Activated CD4-positive, alpha-beta T cell treated with anti-CD3 and anti-CD28 coated beads, Interleukin-2, Interleukin-4, amounts not matched to agents 100 ng/mL and 50 ng/mL, durations not matched to agents 16 hours and 8 hours (primary cell): ENCODE measurements at regions not wholly inside any gene's neighbourhood (a gene's known extent, or its start where the extent isn't known, plus 50 kb on each side); places are given as distances from the start of the nearest gene placed in this dataset.

Experiments
- DNase-seq: peaks from one replicate; pipeline ENCODE4 v3.0.0-alpha.2; 2020; ENCODE audit warnings: low spot score

DNA sequence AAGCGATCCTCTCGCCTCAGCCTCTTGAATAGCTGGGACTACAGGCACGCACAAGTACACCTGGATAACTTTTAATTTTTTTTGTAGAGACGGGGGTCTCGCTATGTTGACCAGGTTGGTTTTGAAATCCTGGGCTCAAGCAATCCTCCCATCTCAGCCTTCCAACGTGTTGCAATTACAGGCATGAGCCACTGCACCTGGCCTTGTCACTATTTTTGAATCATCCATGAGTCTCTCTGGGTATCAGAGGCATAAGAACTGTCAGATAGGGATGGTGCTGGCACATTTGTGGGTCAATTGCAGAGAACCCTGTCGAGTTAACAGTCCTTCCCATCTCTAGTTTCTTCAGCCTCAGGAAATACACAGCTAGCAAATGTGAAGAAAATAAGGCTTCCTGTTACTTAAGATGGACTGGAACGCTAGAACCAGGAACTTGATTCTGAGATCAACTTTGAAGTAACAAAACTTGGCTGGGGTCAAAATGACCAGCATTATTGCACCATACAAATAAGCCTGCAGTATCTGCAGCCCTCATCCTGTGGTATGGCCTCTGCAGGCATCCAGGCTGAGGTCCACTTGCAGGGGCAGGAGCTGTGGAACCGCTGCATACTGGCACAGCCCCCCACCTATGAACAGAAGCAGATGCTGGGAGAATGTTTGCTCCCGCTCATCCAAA is 124.3 kb upstream of the GADD45A start:
- DNase-seq: no peak

DNA sequence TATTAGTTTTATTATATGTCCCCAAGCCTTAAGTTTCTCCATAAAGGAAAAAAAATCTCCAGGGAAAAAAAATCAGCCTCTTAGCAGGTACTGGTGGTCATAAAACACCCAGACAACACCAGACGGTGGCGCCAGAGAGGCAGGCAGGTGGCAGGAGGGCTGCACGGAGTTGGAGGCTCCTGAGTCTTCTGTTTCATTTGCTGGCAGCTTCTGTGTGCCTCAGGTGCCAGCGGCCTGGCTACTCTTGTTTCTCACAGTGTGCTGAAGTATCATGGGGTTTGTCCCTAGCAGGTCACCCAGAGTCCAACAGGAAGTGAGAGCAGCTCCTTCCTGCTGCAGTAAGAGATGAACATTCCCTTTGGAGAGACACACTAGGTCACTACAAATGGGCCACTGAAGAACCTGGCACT is 123.3 kb upstream of the GADD45A start:
- DNase-seq: peak; percentile 85

DNA sequence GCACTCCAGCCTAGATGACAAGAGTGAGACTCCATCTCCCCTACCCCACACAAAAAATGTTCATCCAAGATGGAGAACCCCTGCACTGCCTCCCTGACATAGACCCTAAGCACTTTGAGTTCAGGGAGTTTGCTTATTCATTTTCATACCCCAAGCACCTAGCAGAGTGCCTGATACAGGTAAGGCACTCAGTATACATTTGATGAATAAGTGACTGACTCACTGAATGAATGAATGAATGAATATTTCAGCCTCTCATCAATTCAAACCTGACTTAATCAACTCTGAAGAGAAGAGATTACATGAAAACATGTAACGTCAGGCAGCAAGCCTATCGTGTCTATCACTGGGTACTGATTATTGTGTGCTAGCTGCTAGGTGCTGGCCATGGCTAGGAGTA is 121.3 kb upstream of the GADD45A start:
- DNase-seq: no peak

DNA sequence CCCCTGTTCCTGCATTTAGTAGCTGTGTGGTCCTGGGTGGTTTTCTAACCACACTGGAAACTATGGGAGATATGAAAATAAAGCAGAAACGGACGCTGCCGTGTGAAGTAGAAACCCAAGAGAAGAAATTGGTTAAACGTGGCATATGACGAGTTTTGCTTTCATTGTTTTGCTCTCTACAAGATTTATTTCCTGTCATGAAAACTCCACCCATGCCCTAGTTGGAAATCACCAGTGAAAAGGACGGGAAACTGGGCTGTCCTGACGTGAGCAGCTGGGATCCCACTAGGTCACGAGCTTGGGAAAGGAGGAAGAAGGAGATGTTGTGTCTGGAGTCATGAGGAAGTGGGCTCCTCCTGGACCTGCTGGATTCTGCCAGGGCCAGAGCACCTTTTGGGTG is 120.8 kb upstream of the GADD45A start:
- no peak for DNase-seq

DNA sequence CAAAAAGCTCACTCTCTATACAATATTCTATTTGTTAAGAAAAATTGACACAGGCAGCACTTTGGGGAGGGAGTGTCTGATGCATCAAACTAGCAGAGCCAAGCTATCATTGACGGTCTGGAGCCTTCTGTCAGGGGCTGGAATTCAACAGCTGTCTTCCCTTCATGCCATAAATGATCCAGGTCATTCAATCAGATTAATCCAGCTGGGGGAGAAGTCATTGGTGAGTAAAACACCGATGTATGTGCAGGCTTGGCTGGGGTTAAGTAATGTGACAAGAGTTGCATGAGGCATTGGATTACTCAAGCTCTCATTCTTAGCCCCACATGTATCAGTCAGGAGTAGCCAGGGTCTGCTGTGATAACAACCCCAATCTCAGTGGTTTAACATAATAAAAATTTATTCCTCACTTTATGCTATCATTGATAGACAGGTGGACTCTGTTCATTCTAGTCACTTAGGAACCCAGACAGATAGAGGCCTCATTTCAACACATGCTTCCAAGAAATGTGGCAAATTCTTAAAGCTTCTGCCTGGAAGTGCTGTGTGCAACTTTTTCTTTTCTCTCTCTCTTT is 118.1 kb upstream of the GADD45A start:
- no peak for DNase-seq

DNA sequence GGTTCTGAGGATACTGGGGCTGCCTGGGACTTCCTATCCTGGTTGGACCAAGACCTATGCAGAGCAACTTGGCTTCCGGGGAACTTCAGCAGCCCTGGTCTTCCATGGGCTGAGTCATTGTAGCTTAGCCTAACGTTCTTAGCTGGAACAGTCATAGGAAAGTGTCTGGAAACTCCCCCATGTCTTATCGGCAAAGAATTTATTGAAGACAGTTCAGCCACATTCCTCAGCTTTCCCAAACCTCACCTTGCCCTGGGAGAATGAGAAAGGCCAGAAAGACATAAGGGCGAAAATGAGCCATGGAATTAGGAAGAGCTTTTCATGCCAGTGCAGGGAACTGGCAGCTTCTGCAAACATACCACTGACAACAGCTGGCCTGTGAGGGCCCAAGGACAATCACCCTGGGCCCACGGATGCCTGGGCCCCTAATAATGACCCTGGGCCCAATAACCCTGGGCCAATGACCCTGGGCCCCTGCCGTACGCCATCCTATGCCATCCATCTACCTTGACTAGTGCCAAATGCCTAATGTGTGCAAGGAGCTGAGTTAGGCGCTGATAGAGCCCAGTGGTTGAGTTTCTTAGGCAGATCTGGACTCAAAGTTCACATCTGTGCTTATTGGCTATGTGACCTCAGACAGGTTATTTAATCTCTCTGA is 114.4 kb upstream of the GADD45A start:
- DNase-seq: no peak

DNA sequence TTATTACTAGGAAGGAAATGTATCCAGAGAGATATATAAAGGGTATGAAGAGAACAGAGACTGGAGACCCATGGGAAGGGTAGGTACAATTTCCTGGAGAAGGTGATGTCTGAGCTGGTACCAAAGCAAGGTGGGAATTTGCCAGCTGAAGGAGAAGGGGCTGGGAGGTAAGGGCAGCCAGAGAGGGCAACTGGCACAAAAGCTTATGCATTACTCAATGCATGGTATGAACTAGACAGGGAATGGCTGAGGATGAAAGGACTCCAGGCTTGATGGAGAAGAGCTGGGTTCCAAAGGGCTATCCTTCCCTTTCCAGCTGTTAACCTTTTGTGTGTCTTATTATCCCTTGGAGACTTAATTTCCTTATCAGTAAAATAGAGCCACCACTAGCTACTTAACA is 113.6 kb upstream of the GADD45A start:
- DNase-seq: no peak

DNA sequence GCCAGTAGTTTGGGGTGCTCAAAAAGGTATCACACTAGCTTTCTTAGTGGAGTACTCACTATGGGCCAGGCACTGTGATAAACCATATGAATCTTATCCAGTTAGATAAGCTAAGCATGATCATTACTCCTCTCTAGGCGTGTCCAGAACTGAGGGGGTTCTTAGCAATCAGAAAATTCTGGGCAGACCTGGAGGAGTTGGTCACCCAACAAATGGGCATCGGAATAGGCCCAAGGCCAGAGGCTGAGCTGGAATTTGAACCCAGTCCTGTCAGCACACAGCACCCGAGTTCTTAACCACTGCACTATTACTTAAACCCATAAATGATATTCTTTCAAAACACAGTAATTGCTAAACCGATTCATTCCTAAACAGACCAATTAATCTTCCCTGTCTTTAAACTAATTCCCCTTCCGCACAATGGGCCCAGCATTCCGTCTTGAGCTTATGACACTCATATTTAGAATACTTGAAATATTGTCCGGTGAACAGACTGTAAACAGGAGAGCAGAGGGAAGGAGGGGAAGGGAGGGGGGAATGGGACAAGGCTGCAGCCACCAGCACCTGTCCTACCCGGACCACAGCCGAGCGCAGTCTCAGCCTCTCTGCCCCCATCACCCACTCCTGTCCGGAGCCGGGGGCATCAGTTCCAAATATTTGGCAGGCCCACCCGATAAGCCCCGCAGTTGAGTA is 113.0 kb upstream of the GADD45A start:
- no peak for DNase-seq

DNA sequence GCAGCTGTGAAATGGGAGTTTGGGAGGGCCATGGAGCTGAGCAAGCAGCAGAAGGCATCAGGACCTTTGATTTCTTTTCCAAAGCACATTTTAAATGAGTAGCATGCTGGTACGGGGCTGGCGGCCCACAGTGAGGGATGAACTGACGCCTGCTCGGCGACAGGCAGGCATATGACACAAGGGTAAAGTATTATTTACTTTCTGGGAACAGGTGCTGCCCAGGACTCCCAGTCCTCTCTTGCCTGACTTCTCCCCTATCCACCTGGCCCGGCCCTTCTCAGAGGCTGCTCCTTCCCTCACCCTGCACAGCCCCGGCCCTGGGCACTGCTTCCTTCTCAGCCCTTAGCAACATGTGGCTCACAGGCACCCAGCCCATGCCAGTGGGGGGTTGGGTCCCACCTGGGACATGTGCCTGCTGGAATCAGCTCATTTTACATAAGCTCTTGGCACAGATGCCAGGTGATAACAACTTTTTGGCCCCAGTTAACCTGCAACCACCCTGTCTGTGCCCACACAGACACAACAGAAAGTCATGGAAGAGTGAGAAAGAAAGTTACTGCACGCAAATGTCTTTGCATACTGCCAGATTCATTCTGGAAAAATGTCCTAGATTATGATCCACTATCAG is 112.3 kb upstream of the GADD45A start:
- DNase-seq: no peak

DNA sequence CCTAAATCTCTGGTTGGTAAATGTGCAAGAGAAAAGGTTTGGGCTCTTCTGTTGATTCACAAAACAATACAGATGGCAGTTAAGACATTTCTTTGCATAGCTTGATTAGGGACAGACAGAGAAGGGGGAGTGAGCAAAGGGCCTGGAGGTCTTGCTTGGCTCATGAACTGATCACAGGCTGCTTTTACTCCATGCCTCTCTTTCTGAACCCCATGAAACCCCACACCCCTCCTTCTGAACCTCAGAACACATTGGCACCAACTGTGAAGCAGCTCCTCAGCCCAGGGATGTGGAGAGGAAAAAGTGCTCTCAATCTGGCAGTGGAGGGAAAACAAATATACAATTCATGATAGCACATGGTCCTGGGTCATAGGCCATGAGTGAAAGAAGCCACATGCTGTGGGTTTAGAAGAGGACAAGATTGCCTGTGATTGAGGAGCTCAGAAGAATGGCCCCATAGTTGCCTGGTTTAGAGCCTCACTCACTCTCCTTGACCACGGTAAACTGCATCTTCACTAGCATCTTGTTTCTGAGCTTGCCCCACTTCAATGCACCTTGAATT is 111.6 kb upstream of the GADD45A start:
- DNase-seq: no peak

DNA sequence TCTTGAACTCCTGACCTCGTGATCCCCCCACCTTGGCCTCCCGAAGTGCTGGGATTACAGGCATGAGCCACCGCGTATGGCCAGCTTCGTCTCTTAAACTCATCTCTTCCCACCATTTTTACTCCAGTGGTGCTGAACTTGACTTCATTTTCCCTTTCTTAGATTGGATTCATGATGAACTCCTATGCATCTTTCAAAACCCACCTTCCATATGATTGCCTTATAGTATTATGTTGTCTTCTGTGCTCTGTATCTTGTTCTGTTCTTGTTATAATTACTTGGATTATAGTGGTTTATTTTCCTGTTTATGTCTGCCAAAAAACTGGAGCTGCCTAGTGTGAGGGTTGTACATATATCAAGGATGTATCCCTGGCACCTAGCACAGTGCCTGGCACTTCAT is 110.8 kb upstream of the GADD45A start:
- DNase-seq: no peak

DNA sequence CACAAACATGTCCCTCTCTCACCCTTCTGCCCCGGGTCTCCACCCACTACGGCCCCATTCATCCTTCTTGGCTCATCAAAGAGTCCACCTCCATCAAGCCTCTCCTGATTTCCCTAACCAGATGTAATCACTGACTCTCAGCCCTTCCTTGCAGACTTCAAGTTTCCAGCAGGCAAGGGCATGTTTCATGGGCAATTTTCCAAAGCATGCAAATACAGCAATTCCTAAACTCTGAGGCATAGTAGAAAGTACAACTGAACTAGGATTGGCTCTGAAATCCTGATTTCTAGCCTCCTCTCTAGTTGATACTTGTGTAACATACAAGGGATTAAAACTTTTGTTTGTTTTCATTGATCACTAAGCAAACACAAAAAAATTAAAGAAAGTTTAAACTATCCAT is 109.1 kb upstream of the GADD45A start:
- DNase-seq: no peak

DNA sequence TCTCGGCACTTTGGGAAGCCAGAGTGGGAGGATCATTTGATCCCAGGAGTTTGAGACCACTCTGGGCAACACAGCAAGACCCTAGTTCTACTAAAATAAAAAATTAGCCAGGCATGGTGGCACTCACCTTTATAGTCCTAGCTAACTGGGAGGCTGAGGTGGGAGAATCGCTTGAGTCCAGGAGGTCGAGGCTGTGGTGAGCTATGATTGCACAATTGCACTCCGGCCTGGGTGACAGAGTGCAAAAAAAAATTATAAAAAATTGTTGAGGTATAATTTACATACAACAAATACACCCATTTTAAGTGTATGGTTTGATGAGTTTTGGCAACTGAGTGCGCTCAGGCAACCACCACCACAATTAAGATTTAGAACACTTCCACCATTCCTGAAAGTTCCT is 108.5 kb upstream of the GADD45A start:
- DNase-seq: no peak

DNA sequence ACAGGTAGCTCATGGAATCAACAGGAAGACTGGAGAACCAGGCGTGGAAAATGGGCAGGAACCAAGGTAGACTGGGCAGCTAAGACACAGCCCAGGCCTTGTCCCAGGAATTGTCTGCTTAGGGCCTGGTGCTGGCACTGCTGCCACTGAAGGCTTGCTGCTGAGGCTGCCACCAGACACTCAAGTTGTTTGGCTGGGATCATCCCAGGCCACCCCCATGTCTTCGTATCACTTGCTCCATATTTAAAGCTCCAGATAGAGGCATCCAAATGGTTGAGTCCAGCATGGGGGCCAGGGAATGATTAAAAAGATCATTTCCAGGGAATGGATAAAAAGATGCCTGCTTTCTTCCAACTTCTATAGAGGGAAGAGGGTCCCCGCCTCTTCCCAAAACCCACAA is 107.4 kb upstream of the GADD45A start:
- no peak for DNase-seq

DNA sequence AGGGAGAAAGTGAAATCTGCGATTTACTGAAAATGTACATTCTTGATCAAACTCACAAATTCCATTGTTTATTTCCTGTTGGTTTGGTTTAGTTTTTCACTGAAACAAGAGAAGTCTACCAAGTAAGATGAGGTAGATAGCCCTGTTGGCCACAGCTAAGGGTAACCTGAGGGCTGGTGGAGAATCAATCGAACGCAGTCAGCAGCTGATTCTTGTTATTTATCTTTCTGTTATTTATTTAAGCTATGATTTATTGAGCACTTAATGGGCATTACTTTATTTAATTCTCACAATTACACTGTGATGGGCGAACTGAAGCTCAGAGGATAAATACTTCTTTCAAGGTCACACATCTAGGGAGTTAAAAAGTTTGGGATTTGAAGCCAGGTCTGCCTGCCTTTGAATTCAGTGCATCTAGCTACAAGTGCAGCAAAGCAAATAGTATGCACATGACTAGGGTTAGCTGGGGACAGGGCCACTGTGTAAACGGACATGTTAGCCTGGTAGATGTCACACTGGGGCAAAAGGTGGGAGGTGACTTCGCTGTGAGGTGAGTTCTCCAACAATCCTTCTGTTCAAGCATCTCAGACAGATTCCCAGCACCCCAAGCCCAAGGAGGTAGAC is 106.5 kb upstream of the GADD45A start:
- DNase-seq: no peak

DNA sequence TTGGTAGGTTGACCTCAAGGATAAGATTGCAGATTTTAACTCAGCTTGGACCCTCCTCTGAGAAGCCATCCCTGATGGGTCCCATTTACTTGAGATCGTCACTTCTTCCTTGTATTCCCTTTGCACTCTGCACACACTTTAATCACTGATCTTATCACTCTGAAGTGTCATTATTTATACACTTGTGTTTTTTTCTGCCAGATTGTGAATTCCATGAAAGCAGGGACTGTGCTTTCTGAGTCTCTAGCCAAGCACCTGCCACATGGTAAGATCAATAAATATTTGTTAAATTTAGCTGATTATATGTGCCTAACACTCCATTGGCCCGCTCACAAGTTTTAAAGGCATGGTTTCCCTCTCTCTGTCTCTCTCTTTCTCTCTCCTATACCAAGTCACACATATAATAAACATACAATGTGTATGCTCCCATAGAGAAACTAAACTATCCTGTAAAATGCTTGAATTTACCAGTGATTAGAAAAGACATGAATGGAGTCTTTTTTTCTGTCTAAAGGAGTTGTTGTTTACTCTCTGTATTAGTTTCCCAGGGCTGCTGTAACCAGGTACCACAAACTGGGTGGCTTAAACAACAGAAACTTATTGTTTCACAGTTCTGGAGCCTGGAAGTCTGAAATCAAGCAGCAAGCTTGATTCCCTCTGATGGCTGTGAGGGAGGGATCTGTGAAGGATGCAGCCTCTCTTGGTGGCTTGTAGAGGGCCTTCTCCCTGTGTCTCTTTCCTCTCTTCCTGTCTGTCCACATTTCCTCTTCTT is 105.2 kb upstream of the GADD45A start:
- DNase-seq: no peak

DNA sequence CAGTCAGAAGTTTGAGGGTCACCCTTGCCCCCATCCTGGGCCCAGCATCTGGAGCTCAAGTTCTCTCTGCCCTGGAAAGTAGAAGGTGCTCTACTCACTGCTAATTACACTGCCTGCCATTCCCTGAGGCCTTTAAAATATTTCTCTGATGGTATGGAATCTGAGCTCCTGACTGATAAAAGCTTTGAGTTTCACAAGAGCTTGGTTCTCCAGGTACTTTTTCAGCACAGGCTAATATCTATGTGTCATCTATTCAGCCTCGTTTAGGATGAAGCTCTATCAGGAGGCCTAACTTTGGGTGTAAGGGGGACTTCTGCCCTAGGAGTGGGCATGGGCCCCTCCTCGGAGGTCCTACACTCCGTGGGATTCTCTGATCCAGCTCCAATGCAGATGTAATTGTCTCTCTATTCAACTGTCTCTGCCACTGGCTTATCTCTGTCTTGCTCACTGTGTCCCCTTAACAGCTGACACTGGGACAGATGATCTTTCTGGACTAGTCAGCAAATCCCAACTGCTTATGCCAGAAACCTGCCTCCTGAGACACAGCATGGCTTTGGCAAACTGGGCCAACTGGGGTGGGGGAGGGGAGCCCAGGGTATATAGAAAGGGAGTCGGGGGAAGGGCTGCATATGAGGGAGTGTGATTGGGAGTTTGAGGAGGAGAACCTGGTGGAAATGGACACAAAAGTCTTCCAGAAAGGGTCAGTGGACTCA is 104.2 kb upstream of the GADD45A start:
- no peak for DNase-seq

DNA sequence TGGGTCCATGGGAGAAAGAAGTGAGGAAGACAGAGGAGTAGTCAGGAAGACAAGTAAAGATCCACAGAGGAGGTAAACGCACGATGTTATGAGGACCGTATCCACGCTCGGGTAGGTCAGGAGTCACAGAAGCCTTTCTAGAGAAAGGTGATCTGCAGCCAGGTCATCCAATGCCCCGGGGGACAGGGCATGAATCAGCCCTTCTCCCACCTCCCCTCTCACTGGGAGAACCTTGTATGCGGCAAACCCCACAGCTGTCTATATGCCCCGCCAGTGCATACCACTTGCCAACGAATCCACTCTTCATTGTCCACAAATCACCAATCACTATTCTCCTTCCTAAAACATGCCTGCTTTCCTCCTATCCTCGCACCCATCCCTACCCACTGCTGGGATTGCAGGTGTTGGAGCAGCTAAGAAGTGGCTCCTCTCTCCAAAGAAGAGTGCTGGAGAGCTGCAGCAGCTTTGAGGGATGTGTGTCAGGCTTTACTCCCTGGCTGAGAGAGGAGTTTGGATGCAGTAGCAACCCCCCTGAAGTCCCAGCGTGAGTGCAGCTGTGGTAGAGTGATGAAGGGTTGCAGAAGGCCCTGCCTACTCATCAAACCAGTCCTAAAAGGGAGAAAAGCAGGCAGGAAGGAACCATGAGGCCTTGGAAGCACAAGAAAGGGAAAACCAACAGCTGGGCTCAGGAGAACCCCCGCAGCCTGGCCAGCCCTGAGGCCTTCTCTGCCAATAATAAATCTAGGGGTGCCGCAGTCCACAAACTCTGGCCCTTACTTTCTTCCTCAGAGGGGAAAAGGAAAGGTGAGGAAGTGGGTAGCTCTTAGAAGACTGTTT is 102.2 kb upstream of the GADD45A start:
- DNase-seq: no peak

DNA sequence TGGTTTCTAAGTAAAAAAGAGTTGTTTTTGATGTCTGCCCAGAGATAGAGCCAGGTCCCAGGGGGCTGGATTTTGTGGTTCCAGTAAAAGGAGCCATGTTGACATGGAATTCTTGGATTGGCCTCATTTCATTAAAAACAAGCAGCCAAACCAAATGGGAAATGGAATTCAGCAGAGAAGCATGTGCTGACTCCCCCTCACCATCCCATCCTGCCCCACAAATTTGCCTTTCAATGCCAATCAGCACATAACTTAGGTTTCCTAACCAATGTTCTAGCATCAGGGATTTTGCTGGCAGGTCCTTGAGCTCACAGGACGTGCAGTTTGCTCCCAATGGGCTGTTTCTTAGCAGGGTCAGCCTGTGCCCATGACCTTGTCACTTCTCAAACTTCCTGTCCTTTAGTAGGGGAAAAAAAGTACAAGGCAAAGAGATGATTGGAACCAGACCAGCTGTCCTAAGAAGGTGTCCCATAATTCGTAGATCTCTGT is 101.5 kb upstream of the GADD45A start:
- no peak for DNase-seq
